K562 (cell line): ENCODE measurements at regions not wholly inside any gene's neighbourhood (a gene's known extent, or its start where the extent isn't known, plus 50 kb on each side); places are given as distances from the start of the nearest gene placed in this dataset.
A peak's percentile ranks its signal among the peaks of the same experiment; 100 is the strongest.

Experiments used
- BCL6 ChIP-seq: fragments of 250-450 bp; sonication (Bioruptor Pico); IDR thresholded peaks from 2 replicates; pipeline ENCODE4 v1.4.0; 2020
- BRCA1 ChIP-seq, 2 experiments: fragments of 450-650 bp in 1 of 2; sonication (generic) in 1 of 2; formaldehyde crosslinking in 1 of 2; IDR thresholded peaks; 2 replicates each; pipeline versions ENCODE4 v1.5.0 to v1.6.1; 2017 to 2020; ENCODE audit warnings: mild to moderate bottlenecking in 1 of 2, missing genetic modification reagents in 1 of 2
- BRD9 ChIP-seq: fragments of 450-650 bp; IDR thresholded peaks from 2 replicates; pipeline ENCODE4 v1.6.1; 2018; ENCODE audit warnings: low read depth; ENCODE audit not compliant: partially characterized antibody
- FOS ChIP-seq: IDR thresholded peaks from 3 replicates; pipeline ENCODE4 v1.6.1; 2011; ENCODE audit not compliant: insufficient read length; ENCODE audit errors: extremely low read depth
- MAFK ChIP-seq: IDR thresholded peaks from 2 replicates; pipeline ENCODE4 v1.6.1; 2011; ENCODE audit warnings: low read length, improper control_type of control experiment
- NR1H2 ChIP-seq: sonication (generic); formaldehyde crosslinking; IDR thresholded peaks from 2 replicates; pipeline ENCODE4 v1.4.0; 2020; ENCODE audit warnings: mild to moderate bottlenecking, missing genetic modification reagents
- TCFL5 ChIP-seq: fragments of 250-450 bp; sonication (Bioruptor Pico); conservative IDR thresholded peaks from 2 replicates; pipeline ENCODE4 v1.6.1; 2021; ENCODE audit warnings: mild to moderate bottlenecking, moderate library complexity, matching md5 sums
- ZNF696 ChIP-seq: fragments of 250-450 bp; sonication (Bioruptor Pico); conservative IDR thresholded peaks from 2 replicates; pipeline ENCODE4 v1.4.0; 2020; ENCODE audit warnings: mild to moderate bottlenecking, moderate library complexity
- ZNF830 ChIP-seq: fragments of 250-450 bp; sonication (Bioruptor Pico); IDR thresholded peaks from 2 replicates; pipeline ENCODE4 v1.5.0; 2021; ENCODE audit warnings: mild to moderate bottlenecking
- TF ChIP-seq, protein P1 (sequence below): fragments of 250-450 bp; sonication (Bioruptor Pico); IDR thresholded peaks from 2 replicates; pipeline ENCODE4 v1.4.0; 2020; ENCODE audit warnings: mild to moderate bottlenecking, moderate library complexity
- TF ChIP-seq, protein P2 (sequence below): fragments of 450-650 bp; formaldehyde crosslinking; IDR thresholded peaks from 2 replicates; pipeline ENCODE4 v1.4.0; 2022; ENCODE audit warnings: mild to moderate bottlenecking, moderate library complexity
- TF ChIP-seq, protein P3 (sequence below): fragments of 450-650 bp; IDR thresholded peaks from 2 replicates; pipeline ENCODE4 v1.7.0; 2016; ENCODE audit warnings: borderline replicate concordance
- TF ChIP-seq, protein P4 (sequence below): fragments of 250-450 bp; sonication (Bioruptor Pico); IDR thresholded peaks from 2 replicates; pipeline ENCODE4 v1.8.0; 2021; ENCODE audit warnings: mild to moderate bottlenecking, moderate library complexity

DNA sequence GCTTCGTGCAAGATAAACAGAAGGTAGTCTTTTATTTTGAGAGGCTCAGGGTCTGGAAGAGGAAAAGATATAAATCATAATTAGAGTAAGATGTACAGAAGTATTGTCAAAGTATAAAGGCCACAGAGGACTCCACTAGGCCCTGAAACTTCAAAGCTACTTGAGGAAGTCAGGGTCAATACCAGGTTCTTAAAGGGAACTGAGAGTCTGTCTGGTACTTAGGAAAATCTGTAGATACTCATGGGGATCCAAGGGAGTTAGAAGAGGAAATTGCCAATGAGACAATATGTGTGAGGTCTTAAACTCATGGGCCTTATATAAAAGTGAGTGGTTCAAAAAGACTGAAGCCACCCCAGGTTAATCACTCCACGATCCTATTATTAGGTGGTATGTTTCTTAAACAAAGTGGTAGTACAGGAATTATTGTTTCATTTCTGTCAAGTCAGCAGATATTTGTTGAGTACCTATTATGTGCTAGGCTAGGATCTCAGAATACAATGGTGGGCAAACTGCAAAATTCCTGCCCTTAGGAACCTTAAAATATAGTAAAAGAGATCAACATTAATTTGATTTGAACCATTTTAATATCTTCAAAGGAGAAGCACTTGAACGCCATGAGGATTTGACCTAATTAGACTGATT, 314.6 kb downstream of the ADAMTS20 start (continued):
- TF ChIP-seq, protein P1, sequence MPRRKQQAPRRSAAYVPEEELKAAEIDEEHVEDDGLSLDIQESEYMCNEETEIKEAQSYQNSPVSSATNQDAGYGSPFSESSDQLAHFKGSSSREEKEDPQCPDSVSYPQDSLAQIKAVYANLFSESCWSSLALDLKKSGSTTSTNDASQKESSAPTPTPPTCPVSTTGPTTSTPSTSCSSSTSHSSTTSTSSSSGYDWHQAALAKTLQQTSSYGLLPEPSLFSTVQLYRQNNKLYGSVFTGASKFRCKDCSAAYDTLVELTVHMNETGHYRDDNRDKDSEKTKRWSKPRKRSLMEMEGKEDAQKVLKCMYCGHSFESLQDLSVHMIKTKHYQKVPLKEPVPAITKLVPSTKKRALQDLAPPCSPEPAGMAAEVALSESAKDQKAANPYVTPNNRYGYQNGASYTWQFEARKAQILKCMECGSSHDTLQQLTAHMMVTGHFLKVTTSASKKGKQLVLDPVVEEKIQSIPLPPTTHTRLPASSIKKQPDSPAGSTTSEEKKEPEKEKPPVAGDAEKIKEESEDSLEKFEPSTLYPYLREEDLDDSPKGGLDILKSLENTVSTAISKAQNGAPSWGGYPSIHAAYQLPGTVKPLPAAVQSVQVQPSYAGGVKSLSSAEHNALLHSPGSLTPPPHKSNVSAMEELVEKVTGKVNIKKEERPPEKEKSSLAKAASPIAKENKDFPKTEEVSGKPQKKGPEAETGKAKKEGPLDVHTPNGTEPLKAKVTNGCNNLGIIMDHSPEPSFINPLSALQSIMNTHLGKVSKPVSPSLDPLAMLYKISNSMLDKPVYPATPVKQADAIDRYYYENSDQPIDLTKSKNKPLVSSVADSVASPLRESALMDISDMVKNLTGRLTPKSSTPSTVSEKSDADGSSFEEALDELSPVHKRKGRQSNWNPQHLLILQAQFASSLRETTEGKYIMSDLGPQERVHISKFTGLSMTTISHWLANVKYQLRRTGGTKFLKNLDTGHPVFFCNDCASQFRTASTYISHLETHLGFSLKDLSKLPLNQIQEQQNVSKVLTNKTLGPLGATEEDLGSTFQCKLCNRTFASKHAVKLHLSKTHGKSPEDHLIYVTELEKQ (CRISPR knock-in tag), result no peak
- TF ChIP-seq, protein P2, sequence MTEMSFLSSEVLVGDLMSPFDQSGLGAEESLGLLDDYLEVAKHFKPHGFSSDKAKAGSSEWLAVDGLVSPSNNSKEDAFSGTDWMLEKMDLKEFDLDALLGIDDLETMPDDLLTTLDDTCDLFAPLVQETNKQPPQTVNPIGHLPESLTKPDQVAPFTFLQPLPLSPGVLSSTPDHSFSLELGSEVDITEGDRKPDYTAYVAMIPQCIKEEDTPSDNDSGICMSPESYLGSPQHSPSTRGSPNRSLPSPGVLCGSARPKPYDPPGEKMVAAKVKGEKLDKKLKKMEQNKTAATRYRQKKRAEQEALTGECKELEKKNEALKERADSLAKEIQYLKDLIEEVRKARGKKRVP (CRISPR knock-in tag), result no peak
- no peak for TF ChIP-seq TCFL5 (CRISPR knock-in tag)
- TF ChIP-seq, protein P3, sequence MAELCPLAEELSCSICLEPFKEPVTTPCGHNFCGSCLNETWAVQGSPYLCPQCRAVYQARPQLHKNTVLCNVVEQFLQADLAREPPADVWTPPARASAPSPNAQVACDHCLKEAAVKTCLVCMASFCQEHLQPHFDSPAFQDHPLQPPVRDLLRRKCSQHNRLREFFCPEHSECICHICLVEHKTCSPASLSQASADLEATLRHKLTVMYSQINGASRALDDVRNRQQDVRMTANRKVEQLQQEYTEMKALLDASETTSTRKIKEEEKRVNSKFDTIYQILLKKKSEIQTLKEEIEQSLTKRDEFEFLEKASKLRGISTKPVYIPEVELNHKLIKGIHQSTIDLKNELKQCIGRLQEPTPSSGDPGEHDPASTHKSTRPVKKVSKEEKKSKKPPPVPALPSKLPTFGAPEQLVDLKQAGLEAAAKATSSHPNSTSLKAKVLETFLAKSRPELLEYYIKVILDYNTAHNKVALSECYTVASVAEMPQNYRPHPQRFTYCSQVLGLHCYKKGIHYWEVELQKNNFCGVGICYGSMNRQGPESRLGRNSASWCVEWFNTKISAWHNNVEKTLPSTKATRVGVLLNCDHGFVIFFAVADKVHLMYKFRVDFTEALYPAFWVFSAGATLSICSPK, result no peak
- no peak for TF ChIP-seq ZNF830 (CRISPR knock-in tag)
- no peak for TF ChIP-seq BRCA1 (IDR thresholded peaks at IDR 0.05)
- no peak for TF ChIP-seq BRCA1 (CRISPR knock-in tag; IDR thresholded peaks at IDR 0.05)
- peak; percentile 97 for TF ChIP-seq MAFK
- TF ChIP-seq, protein P4, sequence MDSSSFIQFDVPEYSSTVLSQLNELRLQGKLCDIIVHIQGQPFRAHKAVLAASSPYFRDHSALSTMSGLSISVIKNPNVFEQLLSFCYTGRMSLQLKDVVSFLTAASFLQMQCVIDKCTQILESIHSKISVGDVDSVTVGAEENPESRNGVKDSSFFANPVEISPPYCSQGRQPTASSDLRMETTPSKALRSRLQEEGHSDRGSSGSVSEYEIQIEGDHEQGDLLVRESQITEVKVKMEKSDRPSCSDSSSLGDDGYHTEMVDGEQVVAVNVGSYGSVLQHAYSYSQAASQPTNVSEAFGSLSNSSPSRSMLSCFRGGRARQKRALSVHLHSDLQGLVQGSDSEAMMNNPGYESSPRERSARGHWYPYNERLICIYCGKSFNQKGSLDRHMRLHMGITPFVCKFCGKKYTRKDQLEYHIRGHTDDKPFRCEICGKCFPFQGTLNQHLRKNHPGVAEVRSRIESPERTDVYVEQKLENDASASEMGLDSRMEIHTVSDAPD (CRISPR knock-in tag), result no peak
- no peak for TF ChIP-seq NR1H2 (CRISPR knock-in tag)
- TF ChIP-seq FOS, result no peak
- TF ChIP-seq BRD9, result no peak
- TF ChIP-seq ZNF696 (CRISPR knock-in tag), result no peak
- TF ChIP-seq BCL6, result no peak
